Sigmoid colon (tissue), 6 donors: ENCODE measurements at regions not wholly inside any gene's neighbourhood (a gene's known extent, or its start where the extent isn't known, plus 50 kb on each side); places are given as distances from the start of the nearest gene placed in this dataset.

Source experiments
- DNase-seq: peaks from one replicate; pipeline ENCODE4 v3.0.0-alpha.2; 2019
- H3K27ac ChIP-seq, 4 donors: fragments of 200-600 bp; sonication (generic); one replicate each; pipeline ENCODE4 v1.5.1; 2016 to 2019; ENCODE audit warnings: mild to moderate bottlenecking in 1 of 4
- H3K27me3 ChIP-seq, 3 donors: fragments of 200-600 bp; sonication (generic); one replicate each; pipeline ENCODE4 v1.5.1; 2019; ENCODE audit warnings: mild to moderate bottlenecking in 1 of 3
- H3K36me3 ChIP-seq, 4 donors: fragments of 200-600 bp; sonication (generic); one replicate each; pipeline ENCODE4 v1.5.1; 2016 to 2019
- H3K4me1 ChIP-seq, 4 donors: fragments of 200-600 bp; sonication (generic); one replicate each; pipeline ENCODE4 v1.5.1; 2017 to 2019
- H3K4me3 ChIP-seq, 4 donors: fragments of 200-600 bp; sonication (generic); one replicate each; pipeline ENCODE4 v1.5.1; 2017 to 2019; ENCODE audit warnings: mild to moderate bottlenecking in 2 of 4, moderate library complexity in 1 of 4
- H3K9me3 ChIP-seq, 4 donors: fragments of 200-600 bp in 3 of 4; sonication (generic) in 3 of 4; one replicate each; pipeline versions ENCODE4 v1.5.1 to v1.6.1; 2013 to 2019
- EP300 ChIP-seq, 4 donors: sonication (generic); formaldehyde crosslinking; IDR thresholded peaks; one replicate each; pipeline ENCODE4 v1.6.1; 2017; ENCODE audit warnings: antibody characterized with exemption in 4 of 4
- POLR2A ChIP-seq, 2 donors: fragments of 450-650 bp; IDR thresholded peaks; one replicate each; pipeline ENCODE4 v1.6.1; 2016; ENCODE audit warnings: antibody characterized with exemption in 2 of 2, mild to moderate bottlenecking in 2 of 2, moderate library complexity in 2 of 2
- POLR2AphosphoS5 ChIP-seq, 4 donors: sonication (generic); formaldehyde crosslinking; IDR thresholded peaks; one replicate each; pipeline ENCODE4 v1.6.1; 2017; ENCODE audit warnings: antibody characterized with exemption in 4 of 4
- WGBS, 2 donors: extraction: QIAGEN DNeasy Blood & Tissue Kit; methylation state at CpG; one replicate each; pipeline ENCODE4 v1.1.7; 2013; 5-methylcytosine and 5-hydroxymethylcytosine counted together
- intact Hi-C: fragments of 100-400 bp; cut with DNase I; formaldehyde crosslinking; loops from one replicate; pipeline ENCODE4 v1.15.1; 2023
- TF ChIP-seq, protein P1 (sequence below), 4 experiments: fragments of 450-650 bp in 3 of 4; fragments of 200-600 bp in 1 of 4; IDR thresholded peaks; one replicate each; pipeline ENCODE4 v1.5.1; 2016 to 2019; ENCODE audit warnings: antibody characterized with exemption in 4 of 4, mild to moderate bottlenecking in 3 of 4, moderate library complexity in 2 of 4
- donor health status: healthy with polysubstance abuse.
- donor health status: healthy.

DNA sequence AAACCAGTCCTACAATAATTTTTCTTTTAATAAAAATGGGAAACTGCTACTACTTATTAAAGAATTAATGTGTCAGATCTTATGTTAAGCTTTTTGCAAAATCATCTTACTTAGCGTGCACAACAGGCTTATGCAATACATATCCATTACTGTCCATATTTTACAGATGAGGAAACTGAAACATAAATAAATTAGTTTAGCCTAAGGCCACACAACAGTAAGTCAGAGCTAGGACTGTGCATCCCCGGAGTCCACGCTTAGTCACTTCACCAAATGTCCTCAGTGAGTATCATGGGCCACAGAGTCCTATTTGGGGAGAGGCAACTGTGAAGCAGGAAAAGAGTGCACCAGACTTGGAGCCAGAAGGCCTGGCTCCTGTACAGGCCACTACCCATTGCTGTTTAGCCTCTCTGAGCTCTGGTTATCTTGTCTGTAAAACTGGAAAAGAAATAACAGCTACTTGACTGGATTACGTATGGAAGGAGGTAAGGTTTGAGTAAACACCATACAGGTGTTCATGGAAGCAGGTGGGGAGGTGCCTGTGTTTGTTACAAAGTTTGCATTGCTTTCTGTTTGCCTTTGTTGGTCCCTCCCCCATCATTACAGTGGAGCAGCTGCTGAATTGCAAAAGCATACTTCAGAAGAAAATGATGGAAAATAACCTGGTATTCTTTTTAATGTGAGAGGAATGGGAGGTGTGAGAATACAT is 192.8 kb downstream of the FCRL5 start:
- H3K27me3 ChIP-seq: no peaks in the 10 kb centered on the region
- no peak for TF ChIP-seq POLR2AphosphoS5 (IDR thresholded peaks at IDR 0.05)
- TF ChIP-seq POLR2A (IDR thresholded peaks at IDR 0.05): no peak
- TF ChIP-seq, protein P1, sequence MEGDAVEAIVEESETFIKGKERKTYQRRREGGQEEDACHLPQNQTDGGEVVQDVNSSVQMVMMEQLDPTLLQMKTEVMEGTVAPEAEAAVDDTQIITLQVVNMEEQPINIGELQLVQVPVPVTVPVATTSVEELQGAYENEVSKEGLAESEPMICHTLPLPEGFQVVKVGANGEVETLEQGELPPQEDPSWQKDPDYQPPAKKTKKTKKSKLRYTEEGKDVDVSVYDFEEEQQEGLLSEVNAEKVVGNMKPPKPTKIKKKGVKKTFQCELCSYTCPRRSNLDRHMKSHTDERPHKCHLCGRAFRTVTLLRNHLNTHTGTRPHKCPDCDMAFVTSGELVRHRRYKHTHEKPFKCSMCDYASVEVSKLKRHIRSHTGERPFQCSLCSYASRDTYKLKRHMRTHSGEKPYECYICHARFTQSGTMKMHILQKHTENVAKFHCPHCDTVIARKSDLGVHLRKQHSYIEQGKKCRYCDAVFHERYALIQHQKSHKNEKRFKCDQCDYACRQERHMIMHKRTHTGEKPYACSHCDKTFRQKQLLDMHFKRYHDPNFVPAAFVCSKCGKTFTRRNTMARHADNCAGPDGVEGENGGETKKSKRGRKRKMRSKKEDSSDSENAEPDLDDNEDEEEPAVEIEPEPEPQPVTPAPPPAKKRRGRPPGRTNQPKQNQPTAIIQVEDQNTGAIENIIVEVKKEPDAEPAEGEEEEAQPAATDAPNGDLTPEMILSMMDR (IDR thresholded peaks at IDR 0.05): no peak
- TF ChIP-seq EP300 (IDR thresholded peaks at IDR 0.05): no peak
- WGBS, 2 donors: 38 to 75% methylated on average over 4 of the region's 4 CpGs
- intact Hi-C loops: no loop called here
- no peaks in the 10 kb centered on the region for H3K4me1 ChIP-seq
- H3K27ac ChIP-seq: no peak overlapping the region
- H3K4me3 ChIP-seq: no peak overlapping the region
- no peaks in the 10 kb centered on the region for H3K36me3 ChIP-seq
- no peak for DNase-seq
- no peaks in the 10 kb centered on the region for H3K9me3 ChIP-seq

DNA sequence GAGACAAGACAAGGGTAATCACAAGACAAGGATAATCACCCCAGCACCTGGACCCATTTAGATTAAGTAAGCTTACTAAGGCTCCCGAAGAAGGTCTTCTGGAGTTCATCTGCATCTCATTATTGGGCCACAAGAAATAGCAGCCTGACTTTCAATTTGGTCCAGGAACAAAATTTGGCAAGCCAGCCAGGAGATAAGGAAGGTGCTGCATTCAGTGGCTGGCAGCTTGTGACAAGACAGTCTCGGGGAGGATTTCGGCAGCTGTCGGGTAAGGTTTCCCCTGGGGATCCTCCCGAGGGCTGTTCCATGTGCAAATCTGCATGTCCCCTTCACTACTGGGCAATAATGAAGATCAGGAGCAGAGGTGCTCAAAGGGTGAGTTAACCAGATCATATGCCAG is 195.2 kb downstream of the FCRL5 start:
- Histone ChIP-seq H3K27ac (no peak overlapping the region), H3K4me3 (no peak overlapping the region), H3K27me3 (no peaks in the 10 kb centered on the region), H3K36me3 (no peaks in the 10 kb centered on the region), H3K9me3 (no peaks in the 10 kb centered on the region), H3K4me1 (no peaks in the 10 kb centered on the region)
- intact Hi-C loops: no loop called here
- 90 to 94% methylated on average over 5 of the region's 5 CpGs for WGBS, 2 donors
- TF ChIP-seq, protein P1 (IDR thresholded peaks at IDR 0.05): no peak
- TF ChIP-seq POLR2AphosphoS5 (IDR thresholded peaks at IDR 0.05): no peak
- no peak for TF ChIP-seq EP300 (IDR thresholded peaks at IDR 0.05)
- TF ChIP-seq POLR2A (IDR thresholded peaks at IDR 0.05): no peak
- no peak for DNase-seq

DNA sequence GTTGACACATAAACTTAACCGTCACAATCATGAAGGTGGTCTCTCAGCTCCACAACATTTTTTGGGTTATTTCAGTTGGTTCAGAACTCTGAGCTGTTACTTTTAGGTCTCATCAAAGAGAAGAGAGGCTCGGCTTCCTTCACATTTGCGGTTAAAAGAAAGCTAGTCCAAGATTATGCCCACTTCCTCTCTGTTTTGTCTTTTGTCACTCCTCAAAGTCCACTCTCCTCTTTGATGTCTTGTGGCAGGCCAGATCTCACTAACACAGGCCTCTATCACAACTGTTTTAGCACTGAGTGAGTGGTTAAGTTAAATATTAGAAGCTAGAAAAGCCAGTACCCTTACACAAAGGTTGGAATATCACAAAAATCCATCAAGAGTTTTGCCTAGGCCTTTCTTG is 195.7 kb downstream of the FCRL5 start:
- intact Hi-C loops: no loop called here
- Histone ChIP-seq H3K4me3 (no peak overlapping the region), H3K4me1 (no peaks in the 10 kb centered on the region), H3K36me3 (no peaks in the 10 kb centered on the region), H3K27me3 (no peaks in the 10 kb centered on the region), H3K9me3 (no peaks in the 10 kb centered on the region), H3K27ac (no peak overlapping the region)
- TF ChIP-seq POLR2AphosphoS5 (IDR thresholded peaks at IDR 0.05): no peak
- TF ChIP-seq EP300 (IDR thresholded peaks at IDR 0.05): no peak
- TF ChIP-seq, protein P1 (IDR thresholded peaks at IDR 0.05): no peak
- TF ChIP-seq POLR2A (IDR thresholded peaks at IDR 0.05): no peak
- DNase-seq: no peak
- WGBS, 2 donors: 78 to 94% methylated on average over 3 of the region's 3 CpGs

DNA sequence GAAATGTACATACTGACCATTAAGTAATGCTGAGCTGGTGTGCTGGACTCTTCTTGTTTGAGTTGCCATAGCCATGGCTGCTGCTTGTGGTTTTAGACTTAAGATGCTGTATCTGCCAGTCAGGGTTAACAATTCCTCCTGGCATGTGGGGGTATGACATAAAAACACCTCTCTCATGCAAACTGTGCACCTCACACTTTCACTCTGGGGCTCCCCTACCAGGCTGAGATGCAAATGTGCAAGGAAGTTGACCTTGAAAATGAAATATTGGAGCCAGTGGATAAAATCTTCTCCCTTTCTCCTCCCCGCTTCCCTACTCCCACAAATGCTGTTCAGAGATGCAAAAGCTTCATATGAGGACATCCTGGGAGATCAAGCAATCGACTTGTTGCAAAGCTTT is 198.8 kb downstream of the FCRL5 start:
- Histone ChIP-seq H3K27me3 (no peaks in the 10 kb centered on the region), H3K36me3 (no peaks in the 10 kb centered on the region), H3K27ac (no peak overlapping the region), H3K4me1 (no peaks in the 10 kb centered on the region), H3K9me3 (no peaks in the 10 kb centered on the region), H3K4me3 (no peak overlapping the region)
- WGBS, 2 donors: 78 to 92% methylated on average over 2 of the region's 2 CpGs
- DNase-seq: no peak
- no peak for TF ChIP-seq POLR2A (IDR thresholded peaks at IDR 0.05)
- TF ChIP-seq, protein P1 (IDR thresholded peaks at IDR 0.05): no peak
- TF ChIP-seq EP300 (IDR thresholded peaks at IDR 0.05): no peak
- no peak for TF ChIP-seq POLR2AphosphoS5 (IDR thresholded peaks at IDR 0.05)
- intact Hi-C loops: no loop called here
